HG03432 (cell line): ENCODE measurements at regions not wholly inside any gene's neighbourhood (a gene's known extent, or its start where the extent isn't known, plus 50 kb on each side); places are given as distances from the start of the nearest gene placed in this dataset.
A peak's percentile ranks its signal among the peaks of the same experiment; 100 is the strongest.

ENCODE experiments used
- ATAC-seq: cut with Tn5 transposase; IDR thresholded peaks from one replicate; pipeline ENCODE4 v1.9.1; 2021; ENCODE audit warnings: mild to moderate bottlenecking, moderate library complexity; ENCODE audit not compliant: unreplicated experiment

DNA sequence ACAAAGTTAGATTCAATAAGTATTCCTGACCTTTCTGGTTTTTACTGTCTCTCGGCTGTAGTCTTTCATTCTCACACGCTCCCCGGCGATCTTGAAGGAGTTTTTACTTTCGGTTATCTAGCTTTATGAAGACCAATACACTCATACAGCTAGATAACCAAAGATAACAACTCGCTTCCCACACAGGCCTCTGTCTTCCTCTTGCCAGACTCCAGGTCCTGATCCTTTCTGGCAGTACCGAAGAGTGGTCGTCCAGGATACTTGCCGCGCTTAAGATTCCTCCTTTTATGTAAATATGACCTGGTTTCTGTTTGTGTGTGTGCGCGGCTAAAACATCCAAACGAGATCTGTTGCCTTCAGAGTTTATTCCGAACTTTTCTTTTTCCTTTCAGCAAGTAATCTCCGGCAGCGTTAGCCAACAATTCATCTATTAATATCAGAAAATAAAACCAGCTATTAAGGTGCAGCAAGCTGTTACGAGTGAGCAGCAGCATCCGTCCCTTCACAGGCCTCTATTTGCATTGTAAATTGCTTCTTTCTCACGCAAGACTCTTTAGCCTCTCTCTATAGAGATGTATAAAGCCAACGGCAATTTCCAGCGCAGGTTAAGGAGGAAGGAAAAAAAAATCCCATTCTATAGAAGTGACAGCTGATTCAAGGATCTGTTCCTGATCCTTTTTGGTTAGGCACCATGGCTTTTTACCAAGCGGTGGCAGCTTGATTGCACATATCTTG lies 216.1 kb downstream of the MEF2C start:
- peak; percentile 75 for ATAC-seq

DNA sequence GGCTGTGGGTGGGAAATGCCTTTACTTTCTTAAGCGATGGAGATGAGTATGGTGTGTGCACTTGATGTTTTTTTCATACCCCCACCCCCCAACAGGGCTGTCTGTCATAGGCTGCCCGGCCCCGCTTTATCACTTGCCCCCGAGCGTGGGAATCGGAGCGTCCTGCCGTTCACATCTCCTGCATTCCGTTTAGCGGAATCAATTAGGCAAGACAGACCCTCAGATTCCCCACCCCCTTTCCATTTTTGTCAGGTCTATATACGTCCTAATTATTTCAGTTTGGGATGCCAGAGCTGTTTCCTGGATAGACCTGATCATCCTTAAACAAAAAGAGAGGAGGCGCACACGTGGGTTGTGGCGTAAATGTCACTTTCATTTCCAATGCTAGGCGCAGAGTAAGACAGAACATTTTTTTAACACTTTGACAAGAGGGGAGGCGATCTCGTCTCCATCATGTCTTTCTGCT lies 217.2 kb downstream of the MEF2C start:
- no peak for ATAC-seq

DNA sequence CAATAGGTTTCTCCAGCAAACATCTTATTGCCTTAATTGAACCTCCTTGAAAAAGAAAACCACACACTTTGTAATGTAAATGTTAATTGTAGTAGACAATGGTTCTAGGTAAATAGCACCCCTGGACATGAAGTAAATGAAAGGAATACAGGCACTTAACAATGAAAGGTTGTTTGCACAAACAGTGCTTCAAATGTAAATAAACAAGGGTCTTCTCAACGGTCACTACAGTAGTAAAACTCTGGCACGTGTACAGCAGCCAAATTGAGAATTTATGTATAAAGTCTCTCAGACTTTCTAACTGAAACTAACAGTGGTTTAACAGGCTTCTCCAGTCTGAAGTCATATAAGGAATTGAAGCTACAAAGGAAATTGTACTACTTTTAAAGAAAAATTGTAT lies 218.3 kb downstream of the MEF2C start:
- no peak for ATAC-seq

DNA sequence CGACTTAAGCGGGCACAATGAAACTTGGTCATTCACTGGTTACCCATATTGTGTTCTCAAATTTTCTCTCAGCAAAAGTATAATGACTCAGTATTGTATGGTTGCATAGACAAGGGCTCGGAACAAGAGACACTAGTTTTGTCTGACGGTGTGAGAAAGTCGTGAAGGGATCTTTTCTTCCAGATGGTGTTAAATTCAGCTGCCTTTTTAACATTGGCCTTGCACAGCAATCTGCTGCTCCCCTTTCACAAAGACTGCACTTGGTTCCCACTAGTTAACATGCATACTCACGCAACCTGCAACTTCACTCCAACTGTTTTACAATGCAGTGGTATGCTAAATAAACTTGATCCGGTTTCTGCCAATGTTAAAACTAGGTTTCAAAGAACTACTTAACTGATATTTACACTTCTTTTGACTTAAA lies 219.2 kb downstream of the MEF2C start:
- no peak for ATAC-seq

DNA sequence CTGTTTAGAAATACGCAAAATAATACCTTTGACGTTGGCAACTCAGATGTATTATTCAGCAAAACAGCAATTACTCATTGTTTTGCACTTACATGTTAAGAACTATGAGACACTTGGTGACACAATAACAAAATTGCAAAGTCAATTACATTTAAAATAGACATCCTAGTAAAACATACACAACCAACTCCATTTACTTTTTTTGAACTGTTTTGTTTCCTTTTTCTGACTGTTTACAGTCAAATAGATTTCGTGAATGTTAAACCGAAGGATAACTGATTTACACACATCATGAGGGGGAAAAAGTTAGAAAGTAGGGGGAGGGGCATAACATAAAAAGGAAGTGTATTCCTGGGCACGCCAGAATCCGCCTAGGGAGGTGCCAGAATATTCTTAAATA lies 220.1 kb downstream of the MEF2C start:
- ATAC-seq: no peak

DNA sequence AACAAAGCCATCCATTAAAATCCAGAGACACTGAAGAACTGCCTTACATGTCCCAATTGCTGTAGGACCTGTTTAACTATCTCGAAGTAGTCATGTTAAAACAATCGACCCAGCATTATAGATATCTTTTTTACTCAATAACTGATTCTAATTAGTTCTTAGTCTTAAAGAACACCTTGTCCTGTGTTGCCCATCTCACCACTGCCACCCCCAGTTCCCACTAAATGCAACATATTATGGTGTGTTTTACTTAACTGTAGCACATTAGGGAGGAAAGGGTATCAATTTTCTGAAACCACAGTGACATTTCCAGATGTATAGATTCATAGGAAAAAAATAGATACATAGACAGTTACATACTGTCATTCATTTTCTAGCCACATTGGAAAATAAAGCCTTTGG lies 221.2 kb downstream of the MEF2C start:
- ATAC-seq: no peak

DNA sequence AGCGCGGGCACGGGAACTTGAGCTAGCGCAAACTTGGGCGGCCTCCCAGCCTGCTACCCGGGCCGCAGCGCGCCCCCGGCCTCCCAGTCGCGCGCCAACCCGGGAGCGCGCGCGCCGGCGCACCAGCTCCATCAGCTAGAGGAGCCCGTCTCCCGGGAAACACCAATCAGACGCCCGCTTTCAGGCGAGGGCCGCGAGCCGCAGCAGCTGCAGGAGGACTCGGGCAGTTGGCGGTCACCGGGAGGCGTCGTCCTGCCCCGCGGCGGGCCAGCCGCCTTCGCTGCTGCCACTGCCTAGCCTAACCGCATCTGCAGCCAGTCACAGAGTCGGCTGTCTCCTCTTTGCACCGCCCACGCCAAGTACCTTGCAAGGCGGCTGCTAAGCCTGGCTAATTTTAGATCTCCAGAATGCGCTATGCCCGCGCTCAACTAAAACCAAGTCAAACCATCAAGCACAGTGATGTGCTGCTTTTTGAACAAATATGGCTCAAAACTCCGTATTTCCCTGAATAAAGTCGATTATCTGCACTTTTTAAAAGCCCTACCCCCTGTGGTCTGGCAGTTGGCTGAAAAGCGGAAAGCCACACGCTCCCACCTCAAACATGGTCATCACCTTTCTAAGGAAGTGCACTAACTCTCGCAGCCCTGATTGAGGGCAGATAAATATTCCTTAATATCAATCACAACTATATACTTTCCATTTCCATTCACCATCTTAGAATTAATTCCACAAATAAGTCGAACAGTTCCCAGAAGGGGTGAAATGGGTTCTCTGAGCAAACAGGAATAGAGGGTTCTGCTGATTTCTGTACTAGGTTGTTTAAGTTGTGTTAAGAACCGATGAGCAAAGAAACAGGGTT lies 221.8 kb downstream of the MEF2C start:
- ATAC-seq: peak; percentile 81

DNA sequence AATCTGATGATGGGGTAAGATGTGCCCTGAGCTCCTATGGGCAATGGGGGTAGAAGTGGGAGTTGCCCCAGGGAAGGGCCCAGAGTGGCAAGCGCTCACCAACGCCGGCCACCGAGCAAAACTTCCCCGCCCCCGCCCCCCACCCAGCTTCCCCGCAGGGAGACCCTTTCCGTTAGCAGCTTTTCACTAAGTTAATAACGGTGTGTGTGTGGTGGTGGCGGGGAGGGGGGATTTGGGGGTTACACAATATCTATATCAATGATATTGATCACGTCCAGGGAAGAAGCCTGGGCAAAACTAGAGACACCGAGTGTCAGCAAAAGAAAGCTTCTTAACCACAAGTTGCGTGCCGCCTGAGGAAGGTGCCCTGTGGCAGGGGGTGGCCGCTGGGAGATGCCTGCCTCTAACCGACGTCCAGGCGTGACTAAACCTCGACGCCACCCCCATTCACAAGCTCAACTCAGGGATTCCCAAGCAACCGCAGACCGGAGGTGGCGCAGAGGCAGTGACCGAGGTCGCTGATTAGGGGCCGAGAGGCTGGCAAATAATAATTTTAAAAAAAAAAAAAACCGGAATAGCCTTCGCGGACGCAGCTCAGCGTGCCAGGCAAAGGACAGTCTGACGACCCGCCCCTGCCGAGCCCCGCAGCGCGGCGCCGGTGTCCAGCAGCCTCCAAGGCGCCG lies 222.6 kb downstream of the MEF2C start:
- ATAC-seq: peak; percentile 49

DNA sequence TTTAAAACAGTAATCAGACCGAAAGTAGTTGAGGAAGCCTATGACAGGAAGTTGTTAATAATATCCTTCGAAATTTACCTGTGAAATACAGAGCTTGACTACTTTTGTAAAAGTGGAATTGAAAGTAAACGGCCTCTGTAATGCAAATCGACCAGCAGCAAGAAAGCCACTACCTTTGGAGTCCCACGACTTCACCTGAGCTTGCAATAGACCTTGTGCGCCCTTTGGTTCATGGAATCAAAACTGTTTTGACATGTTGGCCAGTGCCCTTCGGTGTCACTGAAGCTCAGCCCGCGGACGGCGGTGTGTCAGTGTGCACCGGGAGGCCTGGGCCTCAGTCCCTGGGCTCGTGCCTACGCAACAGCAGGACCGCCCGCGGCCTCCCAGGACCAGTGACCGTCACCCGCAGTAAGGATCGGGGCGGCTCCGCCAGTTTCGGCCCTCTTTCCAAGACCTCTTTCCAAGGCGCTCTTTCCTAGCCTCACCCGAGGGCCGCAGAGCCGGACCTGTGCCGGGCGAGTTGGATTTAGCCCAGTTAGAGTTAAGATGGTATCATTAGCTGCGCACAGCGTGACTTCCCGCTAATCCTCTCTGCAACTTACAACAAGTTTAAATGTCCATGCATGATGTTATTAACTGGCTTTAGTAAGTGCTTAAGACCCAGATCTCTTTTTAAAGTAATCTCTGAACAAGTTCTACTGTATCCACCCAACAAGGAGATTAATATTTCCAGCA lies 223.3 kb downstream of the MEF2C start:
- peak; percentile 36 for ATAC-seq

DNA sequence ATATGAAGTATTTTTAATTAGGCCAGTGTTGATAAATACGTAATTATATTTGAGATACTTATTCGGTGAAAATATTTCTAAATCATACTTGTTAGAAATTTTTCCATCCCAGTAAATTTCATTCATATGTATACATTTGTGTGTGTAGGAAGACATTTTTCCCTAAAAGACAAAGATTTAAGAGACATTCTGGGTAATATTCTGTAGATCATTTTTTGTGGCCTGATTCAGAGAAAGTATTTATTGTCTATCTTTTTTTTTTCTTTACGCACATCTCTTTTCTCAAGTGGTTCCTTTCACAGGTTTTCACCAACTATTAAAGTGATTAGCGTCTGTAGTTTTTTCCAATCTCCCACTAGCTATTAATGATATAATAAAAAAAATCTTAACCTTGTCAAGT lies 224.1 kb downstream of the MEF2C start:
- no peak for ATAC-seq

DNA sequence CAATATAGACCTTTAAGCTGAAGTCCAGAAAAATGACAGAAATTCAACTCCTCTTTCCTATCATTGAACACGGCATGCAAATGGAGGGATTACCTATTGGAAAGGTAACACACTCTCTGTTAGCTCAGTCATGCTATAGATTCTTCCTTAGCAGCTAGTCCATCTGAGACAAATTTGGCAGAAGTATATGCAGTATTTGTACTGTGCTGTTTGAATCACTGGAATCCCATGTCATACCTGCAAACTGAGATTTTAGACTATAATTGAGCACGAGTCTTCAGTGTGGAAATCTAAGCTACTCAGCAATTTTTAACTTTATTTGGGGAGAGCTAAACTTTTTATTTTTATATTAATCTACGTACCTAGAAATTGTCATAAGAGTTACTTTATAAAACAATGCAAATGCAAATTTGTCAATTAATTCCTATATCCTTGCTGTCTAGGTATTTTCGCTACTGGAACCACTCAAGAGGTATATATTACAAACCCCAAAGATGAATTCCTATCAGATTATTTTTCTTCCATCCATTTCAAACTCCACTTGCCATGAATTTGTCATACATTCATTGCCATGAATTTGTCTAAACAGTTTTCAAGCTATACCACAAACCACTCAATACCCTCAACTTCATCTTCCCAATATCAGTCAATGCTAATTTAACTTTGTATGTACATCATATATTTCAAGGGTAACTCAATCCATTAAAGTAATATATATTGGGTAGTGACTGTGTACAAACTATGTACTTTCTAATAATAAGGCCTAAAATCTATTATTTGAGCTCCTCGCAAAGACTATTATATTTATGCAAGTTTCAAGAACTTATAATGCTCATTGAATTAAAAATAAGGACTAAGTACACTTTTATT lies 224.8 kb downstream of the MEF2C start:
- no peak for ATAC-seq

DNA sequence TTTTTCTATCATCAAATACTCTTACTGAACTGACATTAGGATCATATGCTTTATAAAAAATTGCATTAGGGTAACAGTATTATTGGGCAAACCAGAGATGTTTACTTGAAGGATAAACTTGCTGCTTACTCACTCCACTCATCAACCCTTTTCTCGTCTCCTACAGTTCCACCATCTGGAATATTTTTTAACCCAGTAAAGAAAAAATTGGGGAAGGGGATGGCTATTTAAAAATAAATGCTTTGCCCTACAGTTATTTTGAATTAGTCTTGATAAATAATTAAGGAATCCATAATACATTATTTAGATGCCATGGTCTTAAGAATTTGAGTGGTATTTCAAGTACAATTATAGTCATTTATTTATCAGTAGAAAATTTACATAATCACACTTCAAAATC lies 225.8 kb downstream of the MEF2C start:
- ATAC-seq: no peak

DNA sequence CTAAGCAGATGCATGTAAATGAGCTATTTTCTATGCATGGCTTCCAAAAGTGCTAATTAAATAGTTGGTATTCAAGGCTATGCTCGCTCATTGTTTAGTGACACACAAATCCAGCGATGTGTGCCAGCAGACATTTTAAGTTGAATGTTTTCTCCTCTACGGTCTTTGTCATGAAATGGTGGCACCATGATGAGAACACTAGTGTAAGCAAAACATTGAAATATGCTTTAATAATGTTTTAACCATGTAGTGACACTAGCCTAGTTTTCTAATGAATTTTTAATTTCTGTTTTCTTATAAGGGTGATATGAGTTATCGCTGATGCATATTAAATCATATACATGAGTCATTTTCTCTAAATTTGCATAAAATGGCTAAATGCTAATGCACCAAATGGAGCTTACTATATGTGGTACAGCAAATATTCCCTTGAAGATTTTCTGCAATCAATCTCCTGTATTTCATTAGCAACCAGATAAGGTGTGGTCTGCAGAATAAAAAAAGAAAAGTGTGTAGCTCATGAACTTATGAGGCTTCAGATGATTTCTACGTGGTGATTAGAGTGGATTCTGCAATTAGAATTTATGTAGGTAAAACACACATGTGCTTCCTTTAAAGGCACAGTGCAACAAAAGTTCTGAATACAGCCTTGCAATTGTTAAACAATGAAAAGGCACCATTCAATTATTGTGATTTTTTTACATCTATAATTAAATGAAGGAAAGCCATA lies 226.6 kb downstream of the MEF2C start:
- no peak for ATAC-seq

DNA sequence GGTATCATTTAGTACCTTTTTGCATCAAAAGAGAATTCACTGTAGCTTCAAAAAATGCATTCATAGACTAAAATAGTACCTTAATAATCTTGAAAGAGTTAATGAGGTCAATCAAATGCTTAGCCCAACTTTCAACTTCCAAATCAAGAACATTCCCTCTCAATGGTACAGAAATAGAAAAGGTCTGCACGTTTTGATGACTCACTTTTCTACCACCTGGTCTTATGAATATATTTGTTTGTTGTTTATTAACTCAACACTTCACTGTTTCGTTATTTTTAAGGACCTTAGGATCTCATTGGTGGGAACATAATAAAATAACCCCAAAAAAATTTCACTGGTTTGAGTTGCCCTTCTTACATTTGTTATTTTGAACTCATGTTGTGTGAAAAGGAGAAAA lies 229.5 kb downstream of the MEF2C start:
- no peak for ATAC-seq

DNA sequence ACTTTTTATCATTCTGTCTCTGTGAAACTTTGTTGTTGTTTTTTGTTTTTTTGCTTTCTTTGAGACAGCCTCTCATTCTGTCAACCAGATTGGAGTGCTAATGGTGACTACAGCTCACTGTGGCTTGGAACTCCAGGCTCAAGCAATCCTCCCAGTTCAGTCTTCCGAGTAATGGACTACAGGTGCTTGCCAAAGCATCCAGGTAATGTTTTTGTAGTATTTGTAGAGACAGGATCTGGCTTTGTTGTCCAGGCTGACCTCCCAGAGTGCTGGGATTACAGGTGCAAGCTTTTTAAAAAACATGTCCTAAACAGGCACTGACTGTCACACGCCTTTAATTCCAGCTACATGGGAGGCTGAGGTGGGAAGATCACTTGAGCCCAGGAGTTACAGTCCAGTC lies 235.1 kb downstream of the MEF2C start:
- ATAC-seq: no peak

DNA sequence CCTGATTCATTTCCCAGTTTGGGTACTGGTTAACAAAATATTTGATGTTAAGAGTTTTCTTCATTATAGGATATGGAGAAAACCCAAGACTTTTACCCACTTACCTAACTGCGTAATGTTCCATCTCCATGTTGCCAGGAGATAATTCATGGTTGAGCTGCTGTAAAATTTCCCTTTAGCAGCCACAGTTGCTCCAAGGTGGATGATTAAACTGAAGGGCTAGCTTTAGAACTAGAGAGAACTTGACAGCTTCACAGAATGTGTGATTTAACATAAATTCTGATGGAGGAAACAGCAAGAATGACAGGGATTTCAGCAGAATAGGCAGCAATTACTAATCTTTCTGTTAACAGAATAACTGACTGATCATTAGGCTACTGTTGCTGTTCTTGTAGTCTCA lies 236.1 kb downstream of the MEF2C start:
- no peak for ATAC-seq

DNA sequence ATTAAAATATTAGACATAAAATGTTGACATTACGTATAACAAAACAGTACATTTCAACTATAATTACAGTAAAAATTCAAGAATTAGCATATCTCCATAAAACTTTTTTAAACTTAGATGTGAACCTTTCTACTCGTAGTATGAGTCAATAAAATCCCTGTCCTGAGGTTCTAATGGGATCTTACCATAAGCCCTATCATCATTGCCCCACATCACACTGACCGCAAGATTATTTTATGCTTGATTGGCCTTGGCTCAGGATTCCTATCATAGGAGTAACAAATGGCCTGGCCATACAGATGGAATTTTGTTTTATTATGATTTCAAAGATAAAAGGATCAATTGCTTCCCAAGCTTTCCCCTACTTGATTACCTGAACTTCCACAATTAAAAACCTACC lies 238.3 kb downstream of the MEF2C start:
- ATAC-seq: no peak

DNA sequence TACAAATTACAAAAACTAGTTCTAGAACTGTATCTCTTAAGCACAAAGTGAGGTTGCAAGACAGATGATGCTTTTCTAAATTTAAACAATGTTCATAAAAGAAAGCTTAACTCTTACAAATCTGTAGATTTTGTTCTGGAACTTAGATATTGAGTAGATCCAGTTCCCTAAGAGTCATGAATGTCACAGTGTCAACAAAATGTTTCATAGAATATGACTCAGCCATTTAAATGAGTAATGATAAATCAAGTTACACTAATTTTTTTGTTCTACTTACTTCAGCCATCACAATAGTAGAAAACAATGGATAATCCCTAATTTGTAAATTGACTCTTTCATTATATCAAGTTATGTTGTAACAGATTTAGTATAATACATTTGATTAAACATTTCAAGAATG lies 239.7 kb downstream of the MEF2C start:
- ATAC-seq: no peak

DNA sequence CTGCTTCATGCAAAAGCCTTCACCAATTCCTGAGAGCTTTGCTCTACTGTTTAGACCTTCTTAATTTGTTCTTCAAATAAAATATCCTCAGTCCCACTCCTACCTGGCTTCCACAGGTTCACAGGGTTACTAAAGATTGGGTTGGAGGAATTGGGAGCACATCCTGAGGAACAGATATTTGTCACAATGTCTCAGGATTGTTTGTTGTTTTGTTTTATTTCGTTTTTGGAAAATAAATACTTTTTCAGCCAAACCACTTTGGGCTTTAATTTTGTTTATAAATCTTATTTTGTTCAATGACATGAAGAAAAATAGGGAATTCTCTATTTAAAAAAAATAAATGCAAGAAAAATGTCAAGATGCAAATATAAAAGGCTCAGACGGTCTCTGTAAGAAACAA lies 249.0 kb downstream of the MEF2C start:
- no peak for ATAC-seq
